HCT116 (cell line): ENCODE measurements at regions not wholly inside any gene's neighbourhood (a gene's known extent, or its start where the extent isn't known, plus 50 kb on each side); places are given as distances from the start of the nearest gene placed in this dataset.

Experiments
- CEBPB ChIP-seq: IDR thresholded peaks from 2 replicates; pipeline ENCODE4 v1.6.1; 2012; ENCODE audit warnings: low read depth
- EZH2 ChIP-seq: fragments of 200-600 bp; sonication (generic); IDR thresholded peaks from 2 replicates; pipeline ENCODE4 v1.6.1; 2017; ENCODE audit warnings: antibody characterized with exemption, mixed run types
- EZH2phosphoT487 ChIP-seq: fragments of 200-600 bp; IDR thresholded peaks from 2 replicates; pipeline ENCODE4 v1.6.1; 2018; ENCODE audit warnings: antibody characterized with exemption, borderline replicate concordance
- FOSL1 ChIP-seq: IDR thresholded peaks from 2 replicates; pipeline ENCODE4 v1.6.1; 2012; ENCODE audit warnings: low read depth
- POLR2A ChIP-seq: IDR thresholded peaks from 2 replicates; pipeline ENCODE4 v1.7.0; 2011; ENCODE audit warnings: borderline replicate concordance; ENCODE audit not compliant: insufficient read depth, insufficient read length; ENCODE audit errors: extremely low read depth
- POLR2AphosphoS5 ChIP-seq: IDR thresholded peaks from 2 replicates; pipeline ENCODE4 v1.6.1; 2011; ENCODE audit warnings: mild to moderate bottlenecking, low read depth, low read length, moderate library complexity
- SP1 ChIP-seq: IDR thresholded peaks from 2 replicates; pipeline ENCODE4 v1.6.1; 2012; ENCODE audit warnings: low read depth
- ZNF274 ChIP-seq: fragments of 200-500 bp; sonication (Bioruptor generic); IDR thresholded peaks from 2 replicates; pipeline ENCODE4 v1.6.1; 2014; ENCODE audit warnings: mild to moderate bottlenecking, low read depth, low read length, inconsistent platforms
- TF ChIP-seq, protein P1 (sequence below), 3 experiments: fragments of 200-600 bp in 1 of 3; sonication (generic) in 1 of 3; IDR thresholded peaks in 2 of 3; conservative IDR thresholded peaks in 1 of 3; 2 replicates each; pipeline ENCODE4 v1.5.1; 2012 to 2017; ENCODE audit warnings: low read depth in 2 of 3, low read length in 2 of 3, antibody characterized with exemption in 1 of 3, borderline replicate concordance in 1 of 3, control low read depth in 1 of 3, mild to moderate bottlenecking in 1 of 3, mixed read lengths in 1 of 3, mixed run types in 1 of 3, moderate library complexity in 1 of 3; ENCODE audit not compliant: insufficient read depth in 1 of 3
- TF ChIP-seq, protein P2 (sequence below): IDR thresholded peaks from 2 replicates; pipeline ENCODE4 v1.6.1; 2012; ENCODE audit warnings: low read depth

DNA sequence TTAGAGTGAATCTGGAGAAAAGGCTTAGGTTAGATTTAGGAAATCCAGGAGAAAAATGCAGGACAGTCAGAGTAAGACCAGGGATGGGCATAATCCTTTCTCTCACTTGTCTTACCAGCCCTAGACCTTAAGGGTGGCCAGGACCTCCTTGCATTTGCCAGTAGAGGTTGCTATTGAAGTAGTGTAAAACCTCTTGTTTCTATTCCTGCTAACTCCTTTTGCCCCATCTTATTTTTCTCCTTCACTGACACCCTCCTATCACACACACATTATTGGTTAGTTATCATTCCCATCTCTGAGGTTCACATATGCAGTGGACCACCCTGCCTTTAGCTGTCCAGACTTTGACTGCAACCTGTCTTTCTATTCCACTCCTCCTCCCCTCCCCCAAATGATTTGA, 75.0 kb upstream of the MACF1 start:
- TF ChIP-seq POLR2AphosphoS5 (no peak), ZNF274 (no peak), CEBPB (no peak), EZH2phosphoT487 (no peak), POLR2A (no peak), SP1 (no peak), EZH2 (no peak), FOSL1 (no peak)
- TF ChIP-seq, protein P1, sequence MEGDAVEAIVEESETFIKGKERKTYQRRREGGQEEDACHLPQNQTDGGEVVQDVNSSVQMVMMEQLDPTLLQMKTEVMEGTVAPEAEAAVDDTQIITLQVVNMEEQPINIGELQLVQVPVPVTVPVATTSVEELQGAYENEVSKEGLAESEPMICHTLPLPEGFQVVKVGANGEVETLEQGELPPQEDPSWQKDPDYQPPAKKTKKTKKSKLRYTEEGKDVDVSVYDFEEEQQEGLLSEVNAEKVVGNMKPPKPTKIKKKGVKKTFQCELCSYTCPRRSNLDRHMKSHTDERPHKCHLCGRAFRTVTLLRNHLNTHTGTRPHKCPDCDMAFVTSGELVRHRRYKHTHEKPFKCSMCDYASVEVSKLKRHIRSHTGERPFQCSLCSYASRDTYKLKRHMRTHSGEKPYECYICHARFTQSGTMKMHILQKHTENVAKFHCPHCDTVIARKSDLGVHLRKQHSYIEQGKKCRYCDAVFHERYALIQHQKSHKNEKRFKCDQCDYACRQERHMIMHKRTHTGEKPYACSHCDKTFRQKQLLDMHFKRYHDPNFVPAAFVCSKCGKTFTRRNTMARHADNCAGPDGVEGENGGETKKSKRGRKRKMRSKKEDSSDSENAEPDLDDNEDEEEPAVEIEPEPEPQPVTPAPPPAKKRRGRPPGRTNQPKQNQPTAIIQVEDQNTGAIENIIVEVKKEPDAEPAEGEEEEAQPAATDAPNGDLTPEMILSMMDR (IDR thresholded peaks at IDR 0.05 in 2 of 3, conservative IDR thresholded peaks at IDR 0.05 in 1 of 3; ENCODE audit: borderline replicate concordance in 1 of 3, insufficient read depth in 1 of 3, low read depth in 2 of 3, low read length in 2 of 3) = peak; percentile 30 to 40 (median 30); a peak in 4 of 6 replicates
- TF ChIP-seq, protein P2, sequence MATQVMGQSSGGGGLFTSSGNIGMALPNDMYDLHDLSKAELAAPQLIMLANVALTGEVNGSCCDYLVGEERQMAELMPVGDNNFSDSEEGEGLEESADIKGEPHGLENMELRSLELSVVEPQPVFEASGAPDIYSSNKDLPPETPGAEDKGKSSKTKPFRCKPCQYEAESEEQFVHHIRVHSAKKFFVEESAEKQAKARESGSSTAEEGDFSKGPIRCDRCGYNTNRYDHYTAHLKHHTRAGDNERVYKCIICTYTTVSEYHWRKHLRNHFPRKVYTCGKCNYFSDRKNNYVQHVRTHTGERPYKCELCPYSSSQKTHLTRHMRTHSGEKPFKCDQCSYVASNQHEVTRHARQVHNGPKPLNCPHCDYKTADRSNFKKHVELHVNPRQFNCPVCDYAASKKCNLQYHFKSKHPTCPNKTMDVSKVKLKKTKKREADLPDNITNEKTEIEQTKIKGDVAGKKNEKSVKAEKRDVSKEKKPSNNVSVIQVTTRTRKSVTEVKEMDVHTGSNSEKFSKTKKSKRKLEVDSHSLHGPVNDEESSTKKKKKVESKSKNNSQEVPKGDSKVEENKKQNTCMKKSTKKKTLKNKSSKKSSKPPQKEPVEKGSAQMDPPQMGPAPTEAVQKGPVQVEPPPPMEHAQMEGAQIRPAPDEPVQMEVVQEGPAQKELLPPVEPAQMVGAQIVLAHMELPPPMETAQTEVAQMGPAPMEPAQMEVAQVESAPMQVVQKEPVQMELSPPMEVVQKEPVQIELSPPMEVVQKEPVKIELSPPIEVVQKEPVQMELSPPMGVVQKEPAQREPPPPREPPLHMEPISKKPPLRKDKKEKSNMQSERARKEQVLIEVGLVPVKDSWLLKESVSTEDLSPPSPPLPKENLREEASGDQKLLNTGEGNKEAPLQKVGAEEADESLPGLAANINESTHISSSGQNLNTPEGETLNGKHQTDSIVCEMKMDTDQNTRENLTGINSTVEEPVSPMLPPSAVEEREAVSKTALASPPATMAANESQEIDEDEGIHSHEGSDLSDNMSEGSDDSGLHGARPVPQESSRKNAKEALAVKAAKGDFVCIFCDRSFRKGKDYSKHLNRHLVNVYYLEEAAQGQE = no peak
